OCI-LY7 (cell line): ENCODE measurements at regions not wholly inside any gene's neighbourhood (a gene's known extent, or its start where the extent isn't known, plus 50 kb on each side); places are given as distances from the start of the nearest gene placed in this dataset.

Experiments
- BruUV-seq: library from RNA; stranded (reverse); fragments of 400-500 nt; replicated peaks from 2 replicates; lab custom pipeline; 2021; lab: Mats Ljungman, UMichigan
- CTCF ChIA-PET: fragments of 300-600 bp; sonication (Branson Sonifier 250); formaldehyde crosslinking; loops from one replicate; lab custom pipeline; 2022; ENCODE audit warnings: antibody characterized with exemption; ENCODE audit not compliant: unreplicated experiment; lab: Charles Lee
- POLR2A ChIA-PET: fragments of 300-600 bp; sonication (Branson Sonifier 250); formaldehyde crosslinking; loops from one replicate; lab custom pipeline; 2022; ENCODE audit warnings: antibody characterized with exemption; lab: Charles Lee
- DNase-seq: peaks from one replicate; pipeline ENCODE4 v3.0.0-alpha.2; 2015; ENCODE audit warnings: low spot score
- H2AFZ ChIP-seq: fragments of 200-600 bp; sonication (generic), shearing (Covaris generic); 2 replicates; pipeline ENCODE4 v1.6.1; 2014; ENCODE audit warnings: mild to moderate bottlenecking, antibody characterized with exemption, low read length, moderate library complexity
- H3K27ac ChIP-seq: fragments of 200-600 bp; sonication (generic); 2 replicates; pipeline ENCODE4 v1.5.1; 2014; ENCODE audit warnings: mixed run types, low read depth, mild to moderate bottlenecking, moderate library complexity, low read length, inconsistent platforms; ENCODE audit not compliant: poor library complexity, severe bottlenecking
- H3K36me3 ChIP-seq: fragments of 200-600 bp; sonication (generic); 2 replicates; pipeline ENCODE4 v1.6.1; 2014; ENCODE audit warnings: mild to moderate bottlenecking, antibody characterized with exemption, low read length, moderate library complexity, mixed read lengths; ENCODE audit not compliant: insufficient read depth
- H3K4me1 ChIP-seq: fragments of 200-600 bp; sonication (generic); 2 replicates; pipeline ENCODE4 v1.5.1; 2014; ENCODE audit warnings: mild to moderate bottlenecking, low read length; ENCODE audit not compliant: insufficient read depth, poor library complexity, severe bottlenecking
- H3K4me2 ChIP-seq: fragments of 200-600 bp; sonication (generic); 2 replicates; pipeline ENCODE4 v1.6.1; 2014; ENCODE audit warnings: mild to moderate bottlenecking, low read length
- H3K4me3 ChIP-seq: fragments of 200-600 bp; sonication (generic); 2 replicates; pipeline ENCODE4 v1.5.1; 2014; ENCODE audit warnings: mild to moderate bottlenecking, low read depth, low read length; ENCODE audit not compliant: poor library complexity, severe bottlenecking
- H3K79me2 ChIP-seq: fragments of 200-600 bp; sonication (generic); 2 replicates; pipeline ENCODE4 v1.6.1; 2016; ENCODE audit warnings: low read depth, mild to moderate bottlenecking, low read length, moderate library complexity, mixed read lengths; ENCODE audit not compliant: insufficient read depth
- H3K9me2 ChIP-seq: fragments of 200-600 bp; sonication (generic); 2 replicates; pipeline ENCODE4 v1.6.1; 2016; ENCODE audit warnings: mild to moderate bottlenecking, low read length, mixed read lengths; ENCODE audit not compliant: insufficient read depth
- H3K9me3 ChIP-seq: fragments of 200-600 bp; sonication (generic); 2 replicates; pipeline ENCODE4 v1.6.1; 2014; ENCODE audit warnings: mild to moderate bottlenecking, mixed run types, low read length, mixed read lengths
- H4K20me1 ChIP-seq: fragments of 200-600 bp; sonication (generic); 2 replicates; pipeline ENCODE4 v1.6.1; 2014; ENCODE audit warnings: mild to moderate bottlenecking, antibody characterized with exemption, low read length, moderate library complexity, mixed read lengths; ENCODE audit not compliant: insufficient read depth
- EZH2phosphoT487 ChIP-seq: fragments of 200-600 bp; sonication (generic); IDR thresholded peaks from 2 replicates; pipeline ENCODE4 v1.6.1; 2018; ENCODE audit warnings: low read depth, borderline replicate concordance, mild to moderate bottlenecking, mixed run types, antibody characterized with exemption, low read length, moderate library complexity, mixed read lengths
- intact Hi-C: fragments of 100-400 bp; cut with micrococcal nuclease; formaldehyde crosslinking; loops from one replicate; pipeline ENCODE4 v1.10.0; 2022; ENCODE audit not compliant: unreplicated experiment
- TF ChIP-seq, protein P1 (sequence below): fragments of 200-600 bp; sonication (generic); conservative IDR thresholded peaks from 2 replicates; pipeline ENCODE4 v1.5.1; 2014; ENCODE audit warnings: mild to moderate bottlenecking, antibody characterized with exemption, low read length, moderate library complexity, mixed read lengths

GRCh38 chr3:188943591-188943990, 228.2 kb upstream of the TPRG1 start:
- Histone ChIP-seq H3K4me3 (no peak overlapping the region), H3K9me3 (no peaks in the 10 kb centered on the region), H4K20me1 (no peaks in the 10 kb centered on the region), H3K9me2 (no peaks in the 10 kb centered on the region), H3K79me2 (no peaks in the 10 kb centered on the region), H3K36me3 (no peaks in the 10 kb centered on the region), H2AFZ (no peak overlapping the region), H3K4me1 (peaks cover 9% of the 10 kb centered on the region), H3K27ac (no peak overlapping the region), H3K4me2 (no peak overlapping the region)
- CTCF ChIA-PET, result no interaction called here
- TF ChIP-seq EZH2phosphoT487, result no peak
- TF ChIP-seq, protein P1, sequence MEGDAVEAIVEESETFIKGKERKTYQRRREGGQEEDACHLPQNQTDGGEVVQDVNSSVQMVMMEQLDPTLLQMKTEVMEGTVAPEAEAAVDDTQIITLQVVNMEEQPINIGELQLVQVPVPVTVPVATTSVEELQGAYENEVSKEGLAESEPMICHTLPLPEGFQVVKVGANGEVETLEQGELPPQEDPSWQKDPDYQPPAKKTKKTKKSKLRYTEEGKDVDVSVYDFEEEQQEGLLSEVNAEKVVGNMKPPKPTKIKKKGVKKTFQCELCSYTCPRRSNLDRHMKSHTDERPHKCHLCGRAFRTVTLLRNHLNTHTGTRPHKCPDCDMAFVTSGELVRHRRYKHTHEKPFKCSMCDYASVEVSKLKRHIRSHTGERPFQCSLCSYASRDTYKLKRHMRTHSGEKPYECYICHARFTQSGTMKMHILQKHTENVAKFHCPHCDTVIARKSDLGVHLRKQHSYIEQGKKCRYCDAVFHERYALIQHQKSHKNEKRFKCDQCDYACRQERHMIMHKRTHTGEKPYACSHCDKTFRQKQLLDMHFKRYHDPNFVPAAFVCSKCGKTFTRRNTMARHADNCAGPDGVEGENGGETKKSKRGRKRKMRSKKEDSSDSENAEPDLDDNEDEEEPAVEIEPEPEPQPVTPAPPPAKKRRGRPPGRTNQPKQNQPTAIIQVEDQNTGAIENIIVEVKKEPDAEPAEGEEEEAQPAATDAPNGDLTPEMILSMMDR, result no peak
- no peak for DNase-seq
- intact Hi-C loops, result no loop called here
- POLR2A ChIA-PET, result interaction anchor here (0.5 to 1.6 kb wide), 3 partner anchors 9 to 235 kb away, joined by 3 to 6 read pairs (median 5); no protein-coding TSS in a partner anchor
- BruUV-seq, result no TSS peak

GRCh38 chr3:188944108-188944507, 227.7 kb upstream of the TPRG1 start:
- TF ChIP-seq EZH2phosphoT487, result no peak
- TF ChIP-seq, protein P1, result no peak
- CTCF ChIA-PET, result no interaction called here
- no peaks in the 10 kb centered on the region for H3K79me2 ChIP-seq
- H2AFZ ChIP-seq, result no peak overlapping the region
- H4K20me1 ChIP-seq, result no peaks in the 10 kb centered on the region
- no peaks in the 10 kb centered on the region for H3K9me3 ChIP-seq
- POLR2A ChIA-PET, result interaction anchor here (0.5 to 1.6 kb wide), 5 partner anchors 9 to 399 kb away, joined by 3 to 6 read pairs (median 3); no protein-coding TSS in a partner anchor
- DNase-seq, result no peak
- H3K36me3 ChIP-seq, result no peaks in the 10 kb centered on the region
- H3K4me1 ChIP-seq, result peaks cover 9% of the 10 kb centered on the region
- no peak overlapping the region for H3K4me2 ChIP-seq
- H3K4me3 ChIP-seq, result no peak overlapping the region
- H3K27ac ChIP-seq, result no peak overlapping the region
- BruUV-seq, result no TSS peak
- intact Hi-C loops, result no loop called here
- no peaks in the 10 kb centered on the region for H3K9me2 ChIP-seq

DNA sequence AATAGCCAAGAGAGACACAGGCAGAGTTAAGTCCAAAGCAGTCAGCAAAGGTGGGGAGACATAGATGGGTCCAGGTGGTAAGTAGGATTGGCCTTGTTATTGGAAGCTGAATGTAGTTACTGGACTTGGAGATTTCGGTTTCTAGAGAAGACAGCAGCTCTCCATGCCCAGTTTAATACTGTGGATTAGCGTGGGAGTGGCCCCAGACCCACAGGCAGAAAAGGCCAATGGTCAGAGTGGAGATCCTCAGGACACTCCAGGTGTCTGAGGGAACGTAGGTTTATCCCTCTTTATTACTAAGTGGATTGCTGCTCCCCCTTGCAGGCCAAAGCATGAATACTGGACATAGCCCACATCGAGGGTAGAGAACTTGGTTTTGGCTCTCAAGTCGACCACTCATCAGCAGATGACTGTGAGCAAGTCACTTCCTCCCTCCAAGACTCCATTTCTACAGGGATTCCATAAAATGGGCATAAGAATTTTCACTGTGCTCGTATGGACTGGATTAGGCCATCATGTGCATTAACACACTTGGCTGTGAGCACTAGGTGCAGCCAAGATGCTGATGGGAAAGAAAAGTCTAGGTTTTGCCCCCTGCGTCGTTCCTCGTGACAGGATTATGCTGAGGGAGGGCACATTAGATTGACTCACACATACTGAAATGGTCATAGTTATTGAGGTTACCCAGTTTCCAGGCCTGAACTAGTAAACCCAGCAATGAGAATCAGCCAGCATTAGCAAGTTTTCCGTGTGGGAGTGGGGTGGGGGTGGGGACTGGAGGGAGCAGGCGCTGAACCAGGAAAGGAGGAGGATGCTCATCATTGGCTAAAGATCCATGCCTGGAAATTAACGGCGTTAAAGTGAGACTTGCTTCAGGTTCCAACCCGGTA, 225.2 kb upstream of the TPRG1 start:
- CTCF ChIA-PET, result no interaction called here
- intact Hi-C loops, result no loop called here
- Histone ChIP-seq H3K9me2 (no peaks in the 10 kb centered on the region), H3K4me1 (no peaks in the 10 kb centered on the region), H3K9me3 (no peaks in the 10 kb centered on the region), H2AFZ (no peak overlapping the region), H3K4me2 (no peak overlapping the region; the same call in 1 of the 2 replicates), H4K20me1 (no peaks in the 10 kb centered on the region), H3K27ac (no peak overlapping the region), H3K79me2 (no peaks in the 10 kb centered on the region), H3K4me3 (no peak overlapping the region), H3K36me3 (no peaks in the 10 kb centered on the region)
- DNase-seq, result no peak
- BruUV-seq, result no TSS peak
- TF ChIP-seq, protein P1, result no peak
- no peak for TF ChIP-seq EZH2phosphoT487
- POLR2A ChIA-PET, result interaction anchor here (0.5 kb wide), 1 partner anchor 703 kb away, joined by 3 read pairs; no protein-coding TSS in a partner anchor
